H1 (cell line): ENCODE measurements at regions not wholly inside any gene's neighbourhood (a gene's known extent, or its start where the extent isn't known, plus 50 kb on each side); places are given as distances from the start of the nearest gene placed in this dataset.

Source experiments
- CEBPB ChIP-seq: IDR thresholded peaks from 2 replicates; pipeline ENCODE4 v1.6.1; 2012; ENCODE audit warnings: low read depth, low read length
- CHD2 ChIP-seq: IDR thresholded peaks from 2 replicates; pipeline ENCODE4 v1.6.1; 2012; ENCODE audit warnings: low read length, improper control_type of control experiment
- CREB1 ChIP-seq: IDR thresholded peaks from 2 replicates; pipeline ENCODE4 v1.6.1; 2012; ENCODE audit warnings: inconsistent platforms
- EZH2 ChIP-seq: fragments of 200-600 bp; sonication (generic); IDR thresholded peaks from 2 replicates; pipeline ENCODE4 v1.7.1; 2012; ENCODE audit warnings: low read depth, mild to moderate bottlenecking, moderate library complexity, low read length, inconsistent platforms; ENCODE audit not compliant: severe bottlenecking
- JUN ChIP-seq: IDR thresholded peaks from 2 replicates; pipeline ENCODE4 v1.6.1; 2011; ENCODE audit warnings: low read depth, mild to moderate bottlenecking, improper control_type of control experiment, low read length
- POLR2A ChIP-seq, 2 experiments: IDR thresholded peaks; 1 replicate in 1 of 2; 2 replicates in 1 of 2; pipeline ENCODE4 v1.6.1; 2011; ENCODE audit warnings: low read depth in 2 of 2, low read length in 2 of 2, mild to moderate bottlenecking in 2 of 2; ENCODE audit errors: control extremely low read depth in 1 of 2
- RXRA ChIP-seq: IDR thresholded peaks from 2 replicates; pipeline ENCODE4 v1.6.1; 2011; ENCODE audit warnings: low read depth, mild to moderate bottlenecking, low read length, moderate library complexity; ENCODE audit not compliant: insufficient read depth
- SP4 ChIP-seq: IDR thresholded peaks from 2 replicates; pipeline ENCODE4 v1.6.1; 2012; ENCODE audit warnings: low read length, inconsistent platforms
- TAF1 ChIP-seq: IDR thresholded peaks from 2 replicates; pipeline ENCODE4 v1.6.1; 2011; ENCODE audit warnings: mild to moderate bottlenecking, low read depth, low read length
- TBP ChIP-seq: IDR thresholded peaks from 2 replicates; pipeline ENCODE4 v1.6.1; 2011; ENCODE audit warnings: low read depth, low read length, improper control_type of control experiment
- ZNF274 ChIP-seq: IDR thresholded peaks from 2 replicates; pipeline ENCODE4 v1.7.0; 2012; ENCODE audit warnings: low read length, borderline replicate concordance; ENCODE audit errors: extremely low read depth
- TF ChIP-seq, protein P1 (sequence below): IDR thresholded peaks from 2 replicates; pipeline ENCODE4 v1.6.1; 2011; ENCODE audit warnings: low read length, improper control_type of control experiment
- TF ChIP-seq, protein P2 (sequence below), 3 experiments: IDR thresholded peaks; 1 replicate in 2 of 3; 2 replicates in 1 of 3; pipeline versions ENCODE4 v1.5.1 to v1.6.1; 2011; ENCODE audit warnings: low read length in 3 of 3, mild to moderate bottlenecking in 3 of 3, inconsistent platforms in 2 of 3, low read depth in 1 of 3, moderate library complexity in 1 of 3; ENCODE audit not compliant: insufficient read depth in 1 of 3; ENCODE audit errors: control extremely low read depth in 1 of 3
- TF ChIP-seq, protein P3 (sequence below): IDR thresholded peaks from 2 replicates; pipeline ENCODE4 v1.6.1; 2011; ENCODE audit warnings: low read depth, mild to moderate bottlenecking, low read length; ENCODE audit not compliant: insufficient read depth

DNA sequence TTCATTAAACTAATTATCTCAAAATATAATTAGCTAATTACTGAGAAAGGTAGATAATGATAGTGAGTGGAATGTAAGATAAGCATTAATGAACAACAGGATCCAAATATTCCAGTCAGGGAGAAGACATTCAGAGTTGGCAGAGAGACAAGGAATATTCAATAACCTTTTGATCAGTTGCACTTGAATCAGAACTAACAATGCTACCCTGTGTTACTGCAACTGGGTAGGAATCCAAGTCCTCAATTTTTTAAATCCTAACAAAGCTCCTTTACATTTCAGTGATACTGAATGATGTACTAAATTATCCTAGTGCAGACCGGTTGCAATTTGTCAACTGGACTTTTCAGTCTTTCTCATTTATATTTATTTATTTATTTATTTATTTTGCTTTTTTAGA is 107.1 kb upstream of the MIR17HG start:
- TF ChIP-seq TAF1 (no peak), POLR2A (IDR thresholded peaks at IDR 0.05; ENCODE audit: control extremely low read depth in 1 of 2, low read depth in 2 of 2, low read length in 2 of 2) (no peak), EZH2 (no peak), TBP (no peak), SP4 (no peak), CREB1 (no peak), JUN (no peak), CHD2 (no peak), CEBPB (no peak), ZNF274 (no peak), RXRA (no peak)
- TF ChIP-seq, protein P1, sequence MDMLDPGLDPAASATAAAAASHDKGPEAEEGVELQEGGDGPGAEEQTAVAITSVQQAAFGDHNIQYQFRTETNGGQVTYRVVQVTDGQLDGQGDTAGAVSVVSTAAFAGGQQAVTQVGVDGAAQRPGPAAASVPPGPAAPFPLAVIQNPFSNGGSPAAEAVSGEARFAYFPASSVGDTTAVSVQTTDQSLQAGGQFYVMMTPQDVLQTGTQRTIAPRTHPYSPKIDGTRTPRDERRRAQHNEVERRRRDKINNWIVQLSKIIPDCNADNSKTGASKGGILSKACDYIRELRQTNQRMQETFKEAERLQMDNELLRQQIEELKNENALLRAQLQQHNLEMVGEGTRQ: no peak
- TF ChIP-seq, protein P2, sequence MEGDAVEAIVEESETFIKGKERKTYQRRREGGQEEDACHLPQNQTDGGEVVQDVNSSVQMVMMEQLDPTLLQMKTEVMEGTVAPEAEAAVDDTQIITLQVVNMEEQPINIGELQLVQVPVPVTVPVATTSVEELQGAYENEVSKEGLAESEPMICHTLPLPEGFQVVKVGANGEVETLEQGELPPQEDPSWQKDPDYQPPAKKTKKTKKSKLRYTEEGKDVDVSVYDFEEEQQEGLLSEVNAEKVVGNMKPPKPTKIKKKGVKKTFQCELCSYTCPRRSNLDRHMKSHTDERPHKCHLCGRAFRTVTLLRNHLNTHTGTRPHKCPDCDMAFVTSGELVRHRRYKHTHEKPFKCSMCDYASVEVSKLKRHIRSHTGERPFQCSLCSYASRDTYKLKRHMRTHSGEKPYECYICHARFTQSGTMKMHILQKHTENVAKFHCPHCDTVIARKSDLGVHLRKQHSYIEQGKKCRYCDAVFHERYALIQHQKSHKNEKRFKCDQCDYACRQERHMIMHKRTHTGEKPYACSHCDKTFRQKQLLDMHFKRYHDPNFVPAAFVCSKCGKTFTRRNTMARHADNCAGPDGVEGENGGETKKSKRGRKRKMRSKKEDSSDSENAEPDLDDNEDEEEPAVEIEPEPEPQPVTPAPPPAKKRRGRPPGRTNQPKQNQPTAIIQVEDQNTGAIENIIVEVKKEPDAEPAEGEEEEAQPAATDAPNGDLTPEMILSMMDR (IDR thresholded peaks at IDR 0.05; ENCODE audit: control extremely low read depth in 1 of 3, insufficient read depth in 1 of 3, low read depth in 1 of 3, low read length in 3 of 3): no peak
- TF ChIP-seq, protein P3, sequence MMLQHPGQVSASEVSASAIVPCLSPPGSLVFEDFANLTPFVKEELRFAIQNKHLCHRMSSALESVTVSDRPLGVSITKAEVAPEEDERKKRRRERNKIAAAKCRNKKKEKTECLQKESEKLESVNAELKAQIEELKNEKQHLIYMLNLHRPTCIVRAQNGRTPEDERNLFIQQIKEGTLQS: no peak
